ENCODE measurements at regions not wholly inside any gene's neighbourhood (a gene's known extent, or its start where the extent isn't known, plus 50 kb on each side); places are given as distances from the start of the nearest gene placed in this dataset.

GRCh38 chr16:5377280-5377898 lies 279.8 kb upstream of the EEF2KMT start:
- no peak for TF ChIP-seq FOXM1 (IDR thresholded peaks at IDR 0.05; ENCODE audit: borderline replicate concordance, low read depth)
- TF ChIP-seq RAD21 (IDR thresholded peaks at IDR 0.05; ENCODE audit: low read depth), result no peak
- no peak for TF ChIP-seq MAX (IDR thresholded peaks at IDR 0.05)
- no peak for TF ChIP-seq YY1 (IDR thresholded peaks at IDR 0.05; ENCODE audit: low read depth)
- no peak for TF ChIP-seq CEBPB (IDR thresholded peaks at IDR 0.05)
- TF ChIP-seq TEAD4 (IDR thresholded peaks at IDR 0.05), result no peak
- no peak for TF ChIP-seq EP300 (IDR thresholded peaks at IDR 0.05; ENCODE audit: borderline replicate concordance)
- no peak for TF ChIP-seq TAF1 (IDR thresholded peaks at IDR 0.05; ENCODE audit: low read depth)
- no peak for TF ChIP-seq ZBTB7A (IDR thresholded peaks at IDR 0.05; ENCODE audit: low read depth)
- TF ChIP-seq NFIC (IDR thresholded peaks at IDR 0.05), result no peak
- no peak for TF ChIP-seq REST (IDR thresholded peaks at IDR 0.05; ENCODE audit: low read depth)
- TF ChIP-seq CREB1 (IDR thresholded peaks at IDR 0.05; ENCODE audit: low read depth), result no peak
- TF ChIP-seq USF1 (IDR thresholded peaks at IDR 0.05), result no peak

Data from Ishikawa (cell line).